NT2/D1 (cell line): ENCODE measurements at regions not wholly inside any gene's neighbourhood (a gene's known extent, or its start where the extent isn't known, plus 50 kb on each side); places are given as distances from the start of the nearest gene placed in this dataset.

ENCODE experiments used
- SUZ12 ChIP-seq: IDR thresholded peaks from 2 replicates; pipeline ENCODE4 v1.6.1; 2011; ENCODE audit not compliant: insufficient read length, insufficient read depth; ENCODE audit errors: extremely low read depth
- YY1 ChIP-seq: IDR thresholded peaks from 2 replicates; pipeline ENCODE4 v1.6.1; 2011; ENCODE audit not compliant: insufficient read length, insufficient read depth

- TF ChIP-seq SUZ12 = no peak
- no peak for TF ChIP-seq YY1
These were observed 582.9 kb upstream of the EYS start for GRCh38 chr6:66289889-66290288.
